WERI-Rb-1 (cell line): ENCODE measurements at regions not wholly inside any gene's neighbourhood (a gene's known extent, or its start where the extent isn't known, plus 50 kb on each side); places are given as distances from the start of the nearest gene placed in this dataset.
A peak's percentile ranks its signal among the peaks of the same experiment; 100 is the strongest.

Source experiments
- DNase-seq: peaks from one replicate; pipeline ENCODE4 v3.0.0-alpha.2; 2020
- H3K27ac ChIP-seq: fragments of 250-450 bp; sonication (Bioruptor Pico); 2 replicates; pipeline ENCODE4 v1.5.1; 2020; ENCODE audit warnings: mild to moderate bottlenecking, moderate library complexity
- H3K27me3 ChIP-seq: fragments of 250-450 bp; sonication (Bioruptor Pico); 2 replicates; pipeline ENCODE4 v1.5.1; 2021; ENCODE audit warnings: mild to moderate bottlenecking, low read depth, moderate library complexity; ENCODE audit not compliant: insufficient read depth, severe bottlenecking
- H3K36me3 ChIP-seq: fragments of 250-450 bp; sonication (Bioruptor Pico); 2 replicates; pipeline ENCODE4 v1.5.1; 2020; ENCODE audit warnings: mild to moderate bottlenecking, moderate library complexity
- H3K4me3 ChIP-seq: 2 replicates; pipeline ENCODE4 v1.5.1; 2011; ENCODE audit warnings: low read depth, mild to moderate bottlenecking, control low read depth, low read length
- H3K9me3 ChIP-seq: fragments of 250-450 bp; sonication (Bioruptor Pico); 2 replicates; pipeline ENCODE4 v1.5.1; 2021; ENCODE audit warnings: mild to moderate bottlenecking, moderate library complexity; ENCODE audit not compliant: severe bottlenecking
- CTCF ChIP-seq: IDR thresholded peaks from 2 replicates; pipeline ENCODE4 v1.5.1; 2011; ENCODE audit warnings: low read depth, mild to moderate bottlenecking, control low read depth, inconsistent platforms, low read length

- Histone ChIP-seq H3K4me3 (peak overlapping the region; percentile 34), H3K27me3 (no peaks in the 10 kb centered on the region), H3K27ac (peak overlapping the region; percentile 66), H3K9me3 (no peaks in the 10 kb centered on the region), H3K36me3 (no peaks in the 10 kb centered on the region)
- DNase-seq, result peak; percentile 57
- no peak for TF ChIP-seq CTCF
Measured at GRCh38 chr13:72495681-72496080, 231.7 kb downstream of the MZT1 start.

GRCh38 chr13:72489751-72490150 is 237.7 kb downstream of the MZT1 start:
- Histone ChIP-seq H3K27ac (no peak overlapping the region), H3K27me3 (no peaks in the 10 kb centered on the region), H3K4me3 (no peak overlapping the region), H3K36me3 (no peaks in the 10 kb centered on the region), H3K9me3 (no peaks in the 10 kb centered on the region)
- TF ChIP-seq CTCF, result no peak
- DNase-seq, result no peak

GRCh38 chr13:72473321-72473720 is 254.1 kb downstream of the MZT1 start:
- no peak for TF ChIP-seq CTCF
- H3K9me3 ChIP-seq, result no peaks in the 10 kb centered on the region
- no peaks in the 10 kb centered on the region for H3K36me3 ChIP-seq
- H3K27ac ChIP-seq, result no peak overlapping the region
- DNase-seq, result no peak
- no peak overlapping the region for H3K4me3 ChIP-seq
- H3K27me3 ChIP-seq, result no peaks in the 10 kb centered on the region

GRCh38 chr13:72469906-72470305 is 257.5 kb downstream of the MZT1 start:
- TF ChIP-seq CTCF, result no peak
- Histone ChIP-seq H3K27ac (no peak overlapping the region), H3K36me3 (no peaks in the 10 kb centered on the region), H3K9me3 (no peaks in the 10 kb centered on the region), H3K4me3 (no peak overlapping the region), H3K27me3 (no peaks in the 10 kb centered on the region)
- DNase-seq, result no peak

- Histone ChIP-seq H3K4me3 (no peak overlapping the region), H3K9me3 (no peaks in the 10 kb centered on the region), H3K27me3 (no peaks in the 10 kb centered on the region), H3K36me3 (no peaks in the 10 kb centered on the region), H3K27ac (no peak overlapping the region)
- DNase-seq, result no peak
- TF ChIP-seq CTCF, result no peak
Measured at GRCh38 chr13:72463561-72463960, 263.9 kb downstream of the MZT1 start.

- no peak overlapping the region for H3K27ac ChIP-seq
- no peaks in the 10 kb centered on the region for H3K36me3 ChIP-seq
- H3K27me3 ChIP-seq, result no peaks in the 10 kb centered on the region
- no peak for DNase-seq
- H3K4me3 ChIP-seq, result no peak overlapping the region
- no peak for TF ChIP-seq CTCF
- H3K9me3 ChIP-seq, result no peaks in the 10 kb centered on the region
Measured at GRCh38 chr13:72462726-72463125, 264.7 kb downstream of the MZT1 start.
